ENCODE measurements at regions not wholly inside any gene's neighbourhood (a gene's known extent, or its start where the extent isn't known, plus 50 kb on each side); places are given as distances from the start of the nearest gene placed in this dataset.

GRCh38 chr5:139745800-139746690, 49.6 kb upstream of the PSD2 start:
- peaks cover 27% of the 10 kb centered on the region for H3K4me1 ChIP-seq
- H3K27ac ChIP-seq, result no peak overlapping the region
- peak; percentile 74 to 91 (median 81) for ATAC-seq

More at GRCh38 chr5:139745800-139746690, 49.6 kb upstream of the PSD2 start:
- DNase-seq, result peak; percentile 69 to 81
- TF ChIP-seq CTCF (IDR thresholded peaks at IDR 0.05), result no peak
- Histone ChIP-seq H3K27me3 (ENCODE audit: insufficient read depth in 3 of 3, low read length in 2 of 3) (peaks cover 0 to 21% (median 11%) of the 10 kb centered on the region in 3 donors), H3K36me3 (ENCODE audit: insufficient read depth in 1 of 2, low read depth in 1 of 2) (no peaks in the 10 kb centered on the region), H3K9me3 (no peaks in the 10 kb centered on the region), H3K4me3 (peak overlapping the region; percentile 69)
- 6 to 10% (median 7%) methylated on average over 39 to 44 of the region's 44 CpGs for WGBS, 3 donors
- intact Hi-C loops (cut with DNase I), result loop anchor here in 1 of 2 donors (5.0 kb wide), 1 partner anchor 34 kb away; no protein-coding TSS in a partner anchor

Measured in psoas muscle (tissue), 7 donors.